Glutamatergic neuron (in vitro differentiated cells): ENCODE measurements at regions not wholly inside any gene's neighbourhood (a gene's known extent, or its start where the extent isn't known, plus 50 kb on each side); places are given as distances from the start of the nearest gene placed in this dataset.

Experiments
- DNase-seq: peaks from one replicate; pipeline ENCODE4 v3.0.0; 2022
- H3K27ac Mint-ChIP-seq: one replicate; pipeline ENCODE4 v1.8.0; 2020; ENCODE audit warnings: mild to moderate bottlenecking, mixed read lengths, inconsistent platforms; ENCODE audit not compliant: unreplicated experiment
- H3K27me3 Mint-ChIP-seq: one replicate; pipeline ENCODE4 v1.8.0; 2020; ENCODE audit warnings: mild to moderate bottlenecking, moderate library complexity, mixed read lengths, inconsistent platforms; ENCODE audit not compliant: unreplicated experiment
- H3K36me3 Mint-ChIP-seq: one replicate; pipeline ENCODE4 v1.8.0; 2020; ENCODE audit warnings: mild to moderate bottlenecking, mixed read lengths, inconsistent platforms; ENCODE audit not compliant: unreplicated experiment
- H3K4me1 Mint-ChIP-seq: one replicate; pipeline ENCODE4 v1.8.0; 2020; ENCODE audit warnings: mild to moderate bottlenecking, low read depth, mixed read lengths, inconsistent platforms; ENCODE audit not compliant: unreplicated experiment
- H3K4me3 Mint-ChIP-seq: one replicate; pipeline ENCODE4 v1.8.0; 2020; ENCODE audit warnings: mild to moderate bottlenecking, mixed read lengths, inconsistent platforms; ENCODE audit not compliant: unreplicated experiment
- H3K9me3 Mint-ChIP-seq: one replicate; pipeline ENCODE4 v1.8.0; 2020; ENCODE audit warnings: mild to moderate bottlenecking, moderate library complexity, mixed read lengths, inconsistent platforms; ENCODE audit not compliant: unreplicated experiment
- TF ChIP-seq, protein P1 (sequence below): fragments of 200-600 bp; sonication (generic); IDR thresholded peaks from one replicate; pipeline ENCODE4 v1.5.0; 2021; ENCODE audit not compliant: partially characterized antibody, unreplicated experiment

DNA sequence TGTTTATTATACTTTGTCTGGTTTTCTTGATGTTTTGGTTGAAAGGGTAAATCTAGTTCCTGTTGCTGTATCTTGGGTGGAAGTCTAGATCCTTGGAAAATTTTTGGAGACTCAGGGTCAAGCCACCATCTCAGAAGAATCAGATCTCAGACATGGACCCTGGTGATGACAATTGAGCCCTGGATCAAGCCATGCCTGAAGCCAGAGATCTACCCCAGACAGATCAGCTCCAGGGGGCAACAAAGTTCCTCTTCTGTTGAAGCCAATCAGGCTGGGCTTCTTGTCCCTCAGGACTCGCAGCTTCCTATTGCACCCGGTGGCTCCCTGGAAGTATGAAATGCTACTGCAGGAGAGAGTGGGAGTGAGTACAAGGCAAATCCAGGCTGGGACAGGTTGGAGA lies 106.9 kb downstream of the UNCX start:
- Mint-ChIP-seq H3K27ac (peak overlapping the region; percentile 33), H3K4me1 (peaks cover 6% of the 10 kb centered on the region), H3K9me3 (peaks cover 9% of the 10 kb centered on the region), H3K4me3 (no peak overlapping the region), H3K27me3 (peaks cover 9% of the 10 kb centered on the region), H3K36me3 (peaks cover 16% of the 10 kb centered on the region)
- no peak for DNase-seq
- TF ChIP-seq, protein P1, sequence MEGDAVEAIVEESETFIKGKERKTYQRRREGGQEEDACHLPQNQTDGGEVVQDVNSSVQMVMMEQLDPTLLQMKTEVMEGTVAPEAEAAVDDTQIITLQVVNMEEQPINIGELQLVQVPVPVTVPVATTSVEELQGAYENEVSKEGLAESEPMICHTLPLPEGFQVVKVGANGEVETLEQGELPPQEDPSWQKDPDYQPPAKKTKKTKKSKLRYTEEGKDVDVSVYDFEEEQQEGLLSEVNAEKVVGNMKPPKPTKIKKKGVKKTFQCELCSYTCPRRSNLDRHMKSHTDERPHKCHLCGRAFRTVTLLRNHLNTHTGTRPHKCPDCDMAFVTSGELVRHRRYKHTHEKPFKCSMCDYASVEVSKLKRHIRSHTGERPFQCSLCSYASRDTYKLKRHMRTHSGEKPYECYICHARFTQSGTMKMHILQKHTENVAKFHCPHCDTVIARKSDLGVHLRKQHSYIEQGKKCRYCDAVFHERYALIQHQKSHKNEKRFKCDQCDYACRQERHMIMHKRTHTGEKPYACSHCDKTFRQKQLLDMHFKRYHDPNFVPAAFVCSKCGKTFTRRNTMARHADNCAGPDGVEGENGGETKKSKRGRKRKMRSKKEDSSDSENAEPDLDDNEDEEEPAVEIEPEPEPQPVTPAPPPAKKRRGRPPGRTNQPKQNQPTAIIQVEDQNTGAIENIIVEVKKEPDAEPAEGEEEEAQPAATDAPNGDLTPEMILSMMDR, result no peak

DNA sequence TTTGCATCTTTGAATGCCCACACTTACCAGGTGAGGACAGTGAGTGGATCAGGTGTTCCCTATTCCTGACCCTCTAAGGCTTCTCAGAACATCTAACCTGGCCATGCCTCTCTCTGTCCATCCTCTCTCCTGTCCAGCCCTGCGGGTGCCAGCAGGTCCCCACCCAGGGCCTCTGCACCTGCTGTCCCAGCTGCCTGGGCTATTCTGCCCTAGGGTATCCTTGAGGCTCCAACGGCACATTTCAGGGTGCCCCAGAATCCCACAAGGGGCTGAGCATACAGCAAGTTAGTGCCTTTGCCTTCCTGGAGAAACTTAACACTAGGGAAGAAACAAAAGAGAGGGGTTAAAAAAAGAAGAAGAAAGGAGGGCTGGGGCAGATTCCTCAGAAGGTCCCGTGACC lies 107.4 kb downstream of the UNCX start:
- peaks cover 10% of the 10 kb centered on the region for H3K27me3 Mint-ChIP-seq
- peak overlapping the region; percentile 33 for H3K27ac Mint-ChIP-seq
- no peak overlapping the region for H3K4me3 Mint-ChIP-seq
- peaks cover 16% of the 10 kb centered on the region for H3K36me3 Mint-ChIP-seq
- H3K4me1 Mint-ChIP-seq, result peaks cover 6% of the 10 kb centered on the region
- DNase-seq, result no peak
- H3K9me3 Mint-ChIP-seq, result peaks cover 9% of the 10 kb centered on the region
- TF ChIP-seq, protein P1, result no peak

DNA sequence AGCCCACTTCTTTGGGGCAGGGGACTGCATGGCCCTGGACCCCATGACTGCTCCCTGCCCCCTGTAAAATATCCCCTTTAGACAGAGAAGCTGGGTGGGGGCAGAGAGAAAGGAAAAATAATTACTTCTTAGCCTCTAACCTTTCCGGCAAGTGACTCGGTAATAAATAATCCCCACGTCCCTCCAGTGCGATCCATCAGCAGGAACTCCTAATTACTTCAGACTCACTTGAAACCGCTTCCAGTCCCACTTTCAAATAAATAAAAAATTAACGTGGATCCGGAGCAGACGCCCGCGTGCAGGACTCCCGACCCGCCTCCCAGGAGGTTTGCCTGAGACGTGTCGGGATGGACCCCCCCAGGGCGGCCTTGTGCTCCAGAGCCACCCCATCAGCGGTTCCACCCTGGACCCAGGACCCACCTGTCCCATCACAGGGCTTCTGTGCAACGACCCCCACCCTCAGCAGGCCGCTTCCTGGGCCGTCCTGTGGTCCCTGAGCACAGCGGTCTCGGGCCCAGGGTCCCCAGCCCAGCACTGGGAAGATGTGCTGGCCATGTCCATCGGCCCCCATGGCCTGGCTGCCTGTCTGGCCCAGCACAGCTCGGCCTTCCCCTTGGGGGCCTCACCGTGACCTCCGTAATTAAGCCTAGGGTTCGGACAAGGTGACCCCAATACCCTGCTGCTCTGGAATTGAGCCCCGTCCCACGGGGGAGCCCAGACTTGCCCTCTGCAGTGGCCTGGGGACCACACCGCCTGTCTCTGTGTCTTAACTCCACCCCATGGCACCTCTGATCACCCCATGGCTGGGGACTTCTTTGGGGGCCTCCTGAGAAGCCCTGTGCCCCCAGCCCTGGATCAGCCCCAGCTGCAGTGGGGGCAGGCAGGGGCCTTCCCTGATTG lies 108.0 kb downstream of the UNCX start:
- DNase-seq, result no peak
- Mint-ChIP-seq H3K27ac (no peak overlapping the region), H3K36me3 (peaks cover 16% of the 10 kb centered on the region), H3K4me3 (no peak overlapping the region), H3K27me3 (peaks cover 10% of the 10 kb centered on the region), H3K4me1 (peaks cover 6% of the 10 kb centered on the region), H3K9me3 (peaks cover 9% of the 10 kb centered on the region)
- TF ChIP-seq, protein P1, result no peak

DNA sequence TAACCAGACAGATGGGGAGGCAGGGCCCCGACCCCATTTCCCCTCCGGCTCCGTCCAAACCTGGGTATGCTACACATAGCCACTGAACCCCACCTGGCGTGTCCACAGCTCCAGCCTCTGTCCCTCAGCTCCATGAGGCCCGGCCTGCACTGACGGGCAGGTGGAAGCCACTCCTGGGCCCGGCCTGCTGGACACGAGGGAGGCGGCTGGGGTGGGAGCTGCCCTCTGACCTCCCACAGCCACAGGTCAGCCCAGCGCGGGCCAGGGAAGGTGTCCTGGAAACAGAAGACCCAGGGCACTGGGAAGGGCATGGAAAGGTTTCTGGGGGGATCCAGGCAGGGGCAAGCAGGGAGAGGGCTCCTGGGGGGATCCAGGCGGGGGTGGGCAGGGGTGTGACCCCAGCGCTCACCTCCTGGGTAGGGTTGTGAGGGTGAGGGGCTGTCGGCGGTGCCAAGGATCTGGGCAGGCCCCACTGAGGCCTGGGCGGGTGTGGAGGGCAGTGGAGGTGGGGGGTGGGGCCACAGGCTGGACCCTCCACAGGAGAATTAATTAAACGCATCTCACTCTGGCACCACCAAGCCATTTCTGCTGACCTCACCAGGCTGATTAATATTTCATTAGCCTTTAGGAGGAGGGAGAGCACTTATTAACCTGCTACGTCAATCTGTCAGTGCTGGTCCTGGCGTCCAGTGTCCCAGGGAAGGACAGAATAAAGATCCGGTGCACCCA lies 108.9 kb downstream of the UNCX start:
- no peak for DNase-seq
- TF ChIP-seq, protein P1, result no peak
- H3K36me3 Mint-ChIP-seq, result peaks cover 12% of the 10 kb centered on the region
- peaks cover 9% of the 10 kb centered on the region for H3K9me3 Mint-ChIP-seq
- no peak overlapping the region for H3K27ac Mint-ChIP-seq
- H3K4me1 Mint-ChIP-seq, result peaks cover 6% of the 10 kb centered on the region
- H3K4me3 Mint-ChIP-seq, result no peak overlapping the region
- peaks cover 10% of the 10 kb centered on the region for H3K27me3 Mint-ChIP-seq

DNA sequence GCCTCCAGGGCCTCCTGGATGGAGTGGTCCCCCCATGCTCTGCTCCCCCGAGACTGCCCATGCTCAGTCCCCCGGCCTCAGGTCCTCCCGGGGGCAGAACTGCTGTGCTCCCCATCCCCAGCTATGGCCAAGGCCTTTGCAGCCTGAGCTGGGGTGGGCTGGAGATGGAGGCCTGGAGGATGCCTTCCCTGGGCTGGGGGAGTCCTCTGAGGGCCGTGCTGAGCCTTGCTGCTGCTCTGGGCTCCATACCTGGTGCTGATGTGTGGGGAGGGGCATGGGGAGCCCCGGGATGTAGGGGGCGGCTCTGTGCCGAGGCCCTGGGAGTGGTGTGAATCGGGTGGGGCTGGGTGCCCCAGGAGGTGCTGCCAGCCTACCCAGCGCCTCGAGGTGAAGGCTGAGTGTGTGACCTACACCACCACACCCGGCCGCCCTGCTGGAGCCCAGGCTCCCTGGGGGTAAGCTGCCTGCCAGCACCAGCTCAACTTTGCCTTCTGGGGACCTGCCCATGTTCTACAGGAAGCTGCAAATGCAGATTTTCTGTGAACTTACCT lies 109.5 kb downstream of the UNCX start:
- peaks cover 10% of the 10 kb centered on the region for H3K27me3 Mint-ChIP-seq
- no peak for DNase-seq
- H3K9me3 Mint-ChIP-seq, result peaks cover 7% of the 10 kb centered on the region
- peaks cover 8% of the 10 kb centered on the region for H3K36me3 Mint-ChIP-seq
- H3K27ac Mint-ChIP-seq, result peak overlapping the region; percentile 72
- H3K4me1 Mint-ChIP-seq, result peaks cover 6% of the 10 kb centered on the region
- no peak overlapping the region for H3K4me3 Mint-ChIP-seq
- TF ChIP-seq, protein P1, result no peak
